HG03175 (cell line): ENCODE measurements at regions not wholly inside any gene's neighbourhood (a gene's known extent, or its start where the extent isn't known, plus 50 kb on each side); places are given as distances from the start of the nearest gene placed in this dataset.

Experiments
- ATAC-seq: cut with Tn5 transposase; IDR thresholded peaks from one replicate; pipeline ENCODE4 v1.9.1; 2021; ENCODE audit warnings: mild to moderate bottlenecking, moderate library complexity; ENCODE audit not compliant: unreplicated experiment

DNA sequence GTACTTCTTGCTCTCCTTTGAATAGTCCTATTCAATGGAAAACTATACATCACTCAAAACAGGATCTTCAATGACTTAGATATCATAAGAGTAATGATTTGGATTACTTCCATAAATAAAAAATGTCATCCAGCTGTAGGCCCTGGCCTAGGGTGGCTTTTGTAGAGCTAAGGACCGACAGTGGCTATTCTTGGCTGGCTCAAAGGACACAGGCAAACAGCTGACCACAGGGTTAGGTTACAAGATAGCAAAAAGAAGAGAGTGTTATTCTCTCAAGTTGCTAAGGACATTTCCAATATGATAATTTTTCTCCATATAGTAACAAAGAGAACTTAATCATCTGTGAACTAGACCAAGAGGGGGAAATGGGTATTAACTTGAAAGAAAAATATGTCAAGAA is 495.1 kb downstream of the PLPP3 start:
- ATAC-seq, result no peak

- no peak for ATAC-seq
These were observed 497.6 kb downstream of the PLPP3 start for GRCh38 chr1:56081736-56082135.

- no peak for ATAC-seq
These were observed 498.2 kb downstream of the PLPP3 start for GRCh38 chr1:56081173-56081572.

GRCh38 chr1:56080123-56080522 is 499.2 kb downstream of the PLPP3 start:
- ATAC-seq, result no peak

GRCh38 chr1:56079391-56079790 is 500.0 kb downstream of the PLPP3 start:
- no peak for ATAC-seq

DNA sequence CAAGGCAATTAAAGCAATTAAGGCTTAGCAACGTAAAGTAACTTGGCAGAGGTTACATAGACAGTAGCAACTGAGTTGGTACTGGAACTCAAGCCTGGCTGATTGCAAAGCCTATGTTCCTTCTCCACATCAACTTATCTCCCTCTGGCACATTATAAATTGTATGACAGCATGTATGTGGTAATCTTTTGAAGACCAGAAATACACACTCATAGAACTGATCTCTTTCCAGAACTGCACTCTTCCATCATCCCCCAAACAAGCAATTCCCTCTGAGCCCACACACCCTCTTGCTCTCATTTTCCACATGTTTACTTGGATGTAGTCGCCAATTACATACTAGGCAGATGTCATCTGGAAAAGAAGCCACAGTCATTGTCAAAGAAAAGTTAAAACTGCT is 502.2 kb downstream of the PLPP3 start:
- ATAC-seq, result no peak

DNA sequence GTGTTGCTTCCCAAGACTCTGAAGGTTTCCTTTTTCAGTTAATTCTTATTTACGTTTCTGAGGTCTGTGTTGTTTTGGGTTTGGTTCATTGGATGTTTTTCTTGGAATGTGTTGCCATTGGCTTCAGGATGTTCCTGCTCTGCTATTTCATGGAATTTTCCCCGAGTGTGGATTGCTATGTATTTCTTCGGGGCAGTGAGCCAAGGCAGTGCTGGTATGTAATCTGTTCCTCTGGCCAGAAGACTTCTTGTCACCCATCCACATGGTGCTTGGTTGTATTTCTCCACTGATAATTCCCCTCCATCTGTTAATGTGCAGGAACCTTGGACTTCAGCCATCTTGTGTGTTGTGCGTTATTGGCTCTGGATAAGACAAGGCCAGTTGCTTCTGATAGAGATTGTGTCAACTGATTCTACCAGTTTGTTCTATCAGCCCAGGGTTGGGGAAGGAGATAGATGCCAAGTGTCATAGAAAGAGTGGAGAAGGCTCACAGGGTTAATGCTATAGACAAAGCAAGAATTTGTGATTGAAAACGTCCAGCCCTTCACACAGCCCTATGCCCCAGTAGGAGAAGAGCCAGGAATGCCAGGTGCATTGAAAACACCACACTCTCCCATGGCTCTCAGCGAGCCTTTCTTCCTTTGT is 505.2 kb downstream of the PLPP3 start:
- ATAC-seq, result no peak

DNA sequence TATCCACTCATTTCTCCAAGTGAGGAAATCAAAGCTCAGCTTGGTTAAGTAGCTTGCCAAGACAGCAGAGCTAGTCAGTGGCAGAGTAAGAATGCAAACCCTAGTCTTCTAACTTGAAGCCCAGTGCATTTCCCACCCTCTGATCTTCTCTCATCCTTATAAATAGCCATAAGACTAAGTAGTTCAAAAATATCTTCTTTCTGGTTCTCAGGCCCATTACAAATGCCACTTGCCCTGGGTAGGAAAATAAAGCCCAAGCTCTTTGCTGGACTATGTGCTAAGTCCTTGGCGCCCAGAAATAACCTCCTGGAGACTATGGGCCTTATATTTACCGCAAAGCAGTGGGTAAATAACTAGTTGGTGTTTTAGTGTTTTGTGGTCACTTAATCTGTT is 505.8 kb downstream of the PLPP3 start:
- no peak for ATAC-seq

GRCh38 chr1:56073206-56073605 is 506.2 kb downstream of the PLPP3 start:
- ATAC-seq, result no peak

- no peak for ATAC-seq
These were observed 507.1 kb downstream of the PLPP3 start for GRCh38 chr1:56072310-56072709.

DNA sequence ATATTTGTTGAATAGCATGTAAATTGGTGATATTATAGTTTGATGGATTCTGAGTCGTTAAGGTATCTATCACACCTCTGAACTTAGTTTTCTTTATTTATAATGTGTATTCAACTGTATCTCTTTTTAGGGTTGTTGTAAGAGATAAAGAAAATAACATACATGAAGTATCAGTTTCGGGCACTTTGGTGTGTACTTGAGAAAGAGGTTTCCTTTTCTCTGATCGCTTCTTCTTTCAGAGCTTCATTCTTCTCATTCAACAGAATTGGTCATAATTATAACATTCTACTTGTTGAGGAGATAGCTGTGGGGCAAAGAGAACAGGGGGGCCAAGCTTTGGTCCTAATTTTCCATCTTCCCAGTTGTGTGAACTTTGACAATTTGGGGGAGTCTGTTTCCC is 508.0 kb downstream of the PLPP3 start:
- no peak for ATAC-seq

GRCh38 chr1:56070601-56071000 is 508.8 kb downstream of the PLPP3 start:
- ATAC-seq, result no peak

DNA sequence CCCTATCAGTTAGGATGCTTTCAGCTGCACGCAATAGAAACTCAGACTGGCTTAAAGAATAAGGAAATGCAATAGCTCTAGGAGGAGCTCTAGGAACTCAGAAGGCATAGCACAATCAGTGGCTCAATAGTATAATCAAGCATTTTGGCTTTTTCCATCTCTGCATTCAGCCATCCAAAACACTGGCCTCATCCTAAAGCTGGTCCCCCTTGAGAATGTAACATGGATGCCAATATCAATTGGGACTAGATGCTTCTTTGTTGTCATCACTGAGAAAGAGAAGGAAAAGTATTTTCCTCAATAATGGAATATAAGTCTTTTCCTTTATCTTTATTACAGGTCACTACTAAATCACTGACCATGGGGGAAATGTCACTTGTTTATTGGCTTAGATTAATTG is 509.5 kb downstream of the PLPP3 start:
- ATAC-seq, result no peak

DNA sequence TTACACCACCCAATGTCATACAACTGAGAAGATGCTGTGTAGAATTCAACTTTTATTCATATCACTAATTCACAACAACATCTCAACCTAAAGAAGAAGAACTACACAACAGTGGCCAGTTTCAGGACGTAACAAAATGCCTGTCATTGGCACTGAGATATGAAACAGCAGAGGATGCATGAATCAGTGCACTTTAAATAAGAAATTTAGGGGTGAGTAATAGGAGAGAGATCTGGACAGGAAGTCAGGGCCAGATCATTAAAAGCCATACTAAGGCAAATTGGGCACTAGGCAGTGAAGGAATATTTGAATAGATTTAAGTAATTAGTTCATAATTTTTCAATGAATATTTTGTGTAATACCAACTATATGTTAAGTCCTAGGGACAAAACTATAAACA is 510.5 kb downstream of the PLPP3 start:
- no peak for ATAC-seq

DNA sequence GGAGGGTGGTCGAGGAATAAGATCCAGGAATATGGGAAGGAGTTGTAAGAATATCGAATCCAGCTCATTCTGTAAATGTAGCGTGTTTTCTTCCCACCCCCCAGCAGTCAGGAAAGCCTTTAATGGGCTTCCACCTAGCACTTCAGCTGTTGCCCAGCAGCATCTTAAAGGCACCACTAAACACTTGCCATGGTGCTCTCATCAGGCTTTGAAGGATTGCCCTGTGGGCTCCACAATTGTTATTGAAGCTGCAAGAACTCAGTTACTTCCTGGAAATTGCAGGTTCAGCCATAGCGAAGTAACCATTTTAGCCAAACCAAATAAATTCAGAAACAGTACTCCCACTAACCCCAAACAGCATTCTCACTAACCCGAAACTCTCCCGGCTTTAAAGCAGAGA is 511.2 kb downstream of the PLPP3 start:
- ATAC-seq, result no peak

DNA sequence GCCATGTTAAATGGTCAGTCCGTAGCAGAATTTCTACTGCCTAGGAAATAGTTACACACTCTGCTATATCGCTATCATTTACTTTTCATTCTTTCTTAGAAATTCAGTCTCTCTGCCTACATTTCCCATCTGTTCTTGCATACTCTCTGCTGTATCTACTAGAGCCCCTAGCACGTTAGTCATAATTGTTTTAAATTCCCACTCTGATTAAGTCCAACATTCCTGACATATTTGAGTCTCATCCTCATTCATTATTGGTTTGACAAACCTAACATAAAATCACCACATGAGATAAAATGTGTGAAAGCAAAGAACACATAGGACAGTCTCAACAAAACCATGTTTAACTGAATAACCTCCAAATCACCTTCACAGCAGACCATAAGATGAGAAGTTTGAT is 513.6 kb downstream of the PLPP3 start:
- no peak for ATAC-seq

DNA sequence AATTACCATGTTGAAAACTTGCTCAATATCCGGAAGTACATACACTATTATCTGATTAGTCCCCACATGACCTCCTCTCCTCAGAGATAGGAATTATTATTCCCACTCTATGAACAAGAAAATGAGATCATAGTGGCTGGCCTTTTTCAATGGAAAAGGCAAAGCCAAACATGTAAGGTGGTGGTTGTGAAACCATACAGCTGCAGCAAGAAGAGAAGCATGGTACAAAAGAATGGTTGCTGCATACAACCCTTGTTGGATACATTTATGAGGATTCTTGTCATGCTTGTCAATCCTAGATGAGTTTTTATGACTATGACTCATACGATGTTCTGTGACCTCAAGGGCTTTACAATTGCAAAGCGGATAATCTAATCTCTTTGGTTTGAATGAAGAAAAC is 514.7 kb downstream of the PLPP3 start:
- no peak for ATAC-seq

- no peak for ATAC-seq
These were observed 515.9 kb downstream of the PLPP3 start for GRCh38 chr1:56063461-56063860.

DNA sequence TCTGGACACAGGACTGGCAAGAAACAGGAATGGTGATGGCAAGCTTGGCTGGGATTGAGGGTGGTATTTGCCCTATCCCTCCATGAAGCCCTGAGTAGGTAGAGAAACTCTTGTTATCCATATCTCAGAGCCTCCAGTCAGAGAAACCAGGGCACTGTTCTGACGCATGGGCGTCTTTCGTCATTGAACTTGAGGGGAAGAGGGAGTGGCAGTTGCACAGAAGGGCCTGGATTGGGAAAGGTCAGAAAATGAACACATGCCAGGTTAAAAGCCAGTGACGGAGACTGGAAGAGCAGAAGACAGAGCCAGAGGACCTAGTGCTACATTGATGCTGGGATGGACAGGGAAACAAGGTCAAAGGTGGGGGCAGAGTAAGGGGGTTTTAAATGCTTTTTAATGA is 516.7 kb downstream of the PLPP3 start:
- no peak for ATAC-seq

DNA sequence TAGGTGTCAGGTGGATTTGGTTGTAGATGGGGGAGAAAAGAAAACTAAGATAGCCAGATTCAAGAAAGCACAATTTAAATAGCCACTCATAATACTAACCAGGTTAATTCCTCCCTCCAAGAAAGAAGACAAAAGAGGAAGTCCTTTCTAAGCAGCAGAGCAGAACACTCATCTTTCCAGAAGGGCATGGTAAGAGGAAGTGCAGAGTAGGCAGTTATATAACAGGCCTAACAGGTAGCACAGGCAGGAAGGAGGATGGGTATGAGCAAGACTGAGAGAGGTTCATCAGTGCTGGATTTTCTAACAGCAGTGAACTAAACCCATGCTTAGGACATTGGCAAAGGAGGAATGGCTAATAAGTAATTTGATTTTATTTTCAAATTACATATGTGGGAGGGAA is 517.5 kb downstream of the PLPP3 start:
- ATAC-seq, result no peak

- ATAC-seq, result no peak
These were observed 518.5 kb downstream of the PLPP3 start for GRCh38 chr1:56060906-56061305.

GRCh38 chr1:56057466-56058405 is 521.6 kb downstream of the PLPP3 start:
- no peak for ATAC-seq
